Activated effector memory CD4-positive, alpha-beta T cell treated with Interleukin-2 at 50 U/mL for 16 hours (primary cell): ENCODE measurements at regions not wholly inside any gene's neighbourhood (a gene's known extent, or its start where the extent isn't known, plus 50 kb on each side); places are given as distances from the start of the nearest gene placed in this dataset.

Source experiments
- DNase-seq: peaks from one replicate; pipeline ENCODE4 v3.0.0-alpha.2; 2020

DNA sequence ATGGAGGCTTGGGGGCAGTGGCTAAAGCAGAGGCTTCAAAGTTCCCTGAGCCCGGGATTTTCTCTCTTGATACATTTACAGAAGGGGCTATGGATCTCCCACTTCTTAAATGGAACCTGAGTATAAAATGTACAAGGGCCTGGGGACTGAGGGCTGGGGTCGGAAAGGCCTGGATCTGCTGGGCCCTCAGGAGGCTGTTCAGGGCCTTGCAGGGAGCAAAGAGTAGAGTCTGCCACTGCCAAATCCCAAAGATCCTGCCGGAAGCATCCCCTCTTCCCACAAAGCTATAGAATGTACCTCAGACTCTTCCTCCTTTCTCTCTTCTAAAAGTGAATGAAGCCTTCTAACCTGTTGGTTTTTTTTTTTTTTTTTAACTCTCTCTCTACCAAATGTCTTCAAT, 59.8 kb upstream of the ARHGEF3 start:
- DNase-seq = no peak

DNA sequence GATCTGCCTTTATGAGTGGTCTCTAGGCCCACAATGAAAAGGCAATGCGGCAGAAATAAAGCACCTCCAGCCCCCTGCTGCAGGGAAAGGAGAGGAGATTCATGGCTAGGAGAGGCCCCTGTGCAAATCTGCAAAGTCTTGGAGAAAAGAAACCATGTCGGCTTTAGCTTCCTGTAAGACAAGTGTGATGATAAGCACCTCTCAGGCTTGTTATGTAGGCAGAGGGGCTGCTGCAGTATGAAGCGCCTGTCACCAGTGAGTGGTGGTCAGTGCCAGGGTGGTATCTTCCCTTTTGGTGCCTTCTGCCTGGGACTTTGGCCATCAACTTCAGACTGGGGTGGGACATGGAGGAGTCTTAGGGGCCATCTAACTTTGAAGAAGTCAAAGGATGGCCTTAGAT, 59.2 kb upstream of the ARHGEF3 start:
- no peak for DNase-seq

DNA sequence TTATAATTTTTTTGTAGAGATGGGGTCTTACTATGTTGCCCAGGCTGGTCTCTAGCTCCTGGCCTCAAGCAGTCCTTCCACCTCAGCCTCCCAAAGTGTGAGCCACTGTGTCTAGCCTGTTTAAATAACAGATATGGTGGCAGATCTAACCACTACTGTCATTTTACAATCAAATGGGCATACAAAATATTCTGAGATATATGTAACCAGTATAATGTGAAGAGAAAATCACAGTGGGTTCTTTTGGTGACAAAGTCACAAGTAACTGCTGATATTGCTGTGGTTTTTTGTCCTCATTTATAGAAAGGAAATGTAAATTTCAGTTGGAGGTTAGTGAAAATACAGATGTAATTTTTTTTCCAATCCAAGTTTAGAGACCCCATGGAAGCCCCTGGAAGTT, 58.6 kb upstream of the ARHGEF3 start:
- no peak for DNase-seq

DNA sequence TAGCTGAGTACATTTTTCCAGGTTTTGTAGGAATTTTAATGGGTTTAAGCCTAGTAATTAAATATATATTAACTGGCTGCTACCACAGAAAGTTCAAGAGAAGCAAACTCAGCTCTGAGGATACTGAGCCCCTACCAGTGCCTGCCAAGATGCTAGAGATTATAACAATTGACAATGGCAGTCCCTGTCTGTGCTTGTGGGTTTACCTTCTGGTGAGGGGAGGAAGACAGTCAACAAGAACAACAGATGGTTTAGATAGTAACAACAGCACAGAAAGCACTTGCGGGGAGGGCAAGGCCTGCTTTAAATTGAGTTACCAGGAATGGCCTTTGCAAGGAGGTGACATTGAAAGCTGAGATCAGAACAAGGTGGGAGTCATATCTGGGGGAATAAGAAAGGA, 56.6 kb upstream of the ARHGEF3 start:
- no peak for DNase-seq

DNA sequence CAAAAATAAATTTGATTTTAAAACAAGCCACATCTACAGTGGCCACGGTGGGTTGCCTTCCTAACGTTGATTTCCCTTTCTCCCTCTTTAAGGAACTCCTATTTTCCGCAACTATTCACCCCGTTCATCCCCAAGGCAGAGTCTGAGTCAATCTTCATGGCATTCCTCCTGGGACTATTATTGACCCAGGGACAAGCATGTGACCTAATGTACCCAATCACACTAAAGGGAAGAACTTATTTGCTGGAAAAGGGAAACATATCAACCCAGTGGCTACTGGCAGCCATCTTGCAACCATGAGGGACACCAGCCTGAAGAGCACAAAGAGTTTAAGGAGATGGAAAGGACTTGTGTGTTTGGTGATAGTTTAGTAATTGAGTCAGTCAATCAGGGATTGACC, 55.4 kb upstream of the ARHGEF3 start:
- no peak for DNase-seq

DNA sequence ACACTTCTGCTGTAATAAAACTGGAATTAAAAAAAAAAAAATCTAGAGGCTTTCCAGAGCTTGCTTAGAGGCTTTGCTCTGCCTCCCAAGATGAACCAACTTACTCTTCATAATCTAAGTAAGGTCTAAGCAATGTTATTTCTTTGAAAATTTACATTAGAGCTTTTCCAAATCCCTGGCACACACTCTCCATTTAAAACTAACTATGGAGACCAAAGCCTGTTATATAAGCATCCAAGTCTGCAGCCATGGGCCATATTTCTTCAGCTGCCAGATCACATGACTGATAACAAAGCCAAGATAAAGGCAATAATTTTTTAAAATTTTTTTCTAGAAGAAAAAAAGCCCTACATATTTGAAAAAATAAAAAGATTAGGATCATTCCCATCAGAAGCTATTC, 55.0 kb upstream of the ARHGEF3 start:
- no peak for DNase-seq

DNA sequence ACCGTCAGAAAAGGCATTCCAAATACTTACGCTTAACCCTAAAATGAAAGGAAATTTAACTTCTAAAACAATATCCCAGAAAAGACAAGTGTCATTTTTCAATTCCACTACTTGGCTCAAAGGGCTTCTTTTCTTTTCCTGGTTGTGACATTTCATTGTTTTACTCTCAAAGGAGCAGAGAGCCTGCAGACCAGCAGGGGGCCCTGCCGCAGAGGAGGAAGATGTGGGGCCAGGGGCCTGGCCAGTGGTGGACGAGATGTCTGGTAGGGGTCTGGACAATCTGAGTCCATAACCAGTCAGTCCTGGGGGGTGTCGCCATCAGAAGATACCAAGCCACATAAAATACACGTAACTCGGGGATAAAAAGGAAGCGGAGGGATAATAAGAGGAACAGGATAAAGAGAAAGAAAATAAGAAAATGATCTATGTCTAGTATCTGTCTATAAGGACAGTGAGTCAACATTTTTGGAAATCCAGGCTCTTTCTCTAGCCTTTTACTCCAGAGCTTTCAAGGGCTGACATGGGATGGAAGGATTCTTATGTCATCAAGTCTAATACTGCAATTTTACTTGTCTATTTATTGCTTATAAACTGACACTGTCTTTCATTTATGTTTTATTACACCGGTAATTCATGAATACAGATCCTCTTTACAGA, 54.2 kb upstream of the ARHGEF3 start:
- no peak for DNase-seq

DNA sequence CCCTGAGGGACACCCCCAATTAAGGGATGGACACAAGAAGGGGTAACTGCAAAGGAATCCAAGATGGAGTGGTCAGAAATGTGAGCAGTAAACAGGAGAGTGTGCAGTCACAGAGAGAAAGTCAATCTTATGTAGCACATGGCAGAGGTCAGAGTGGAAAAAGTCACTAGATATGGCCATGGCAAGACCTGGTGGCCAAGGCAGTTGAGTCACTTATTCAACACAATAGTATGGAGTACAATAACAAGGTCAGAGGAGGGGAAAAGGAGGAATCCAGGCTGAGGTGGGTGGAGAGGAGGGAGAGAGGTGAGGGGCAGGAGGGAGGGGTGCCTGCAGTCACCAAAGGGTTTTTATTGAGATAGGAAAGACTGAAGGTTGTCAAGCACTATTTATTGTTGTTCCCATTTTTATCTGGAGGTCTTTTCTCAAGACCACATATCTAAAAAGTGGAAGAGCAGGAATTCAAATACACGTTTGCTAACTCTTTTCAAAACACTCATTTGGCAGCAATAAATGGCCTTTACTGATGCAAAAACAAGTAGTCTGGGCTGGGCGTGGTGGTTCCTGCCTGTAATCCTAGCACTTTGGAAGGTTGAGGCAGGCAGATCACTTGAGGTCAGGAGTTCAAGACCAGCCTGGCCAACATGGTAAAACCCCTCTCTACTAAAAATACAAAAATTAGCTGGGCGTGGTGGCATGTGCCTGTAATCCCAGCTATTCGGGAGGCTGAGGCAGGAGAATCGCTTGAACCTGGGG, 53.3 kb upstream of the ARHGEF3 start:
- no peak for DNase-seq

DNA sequence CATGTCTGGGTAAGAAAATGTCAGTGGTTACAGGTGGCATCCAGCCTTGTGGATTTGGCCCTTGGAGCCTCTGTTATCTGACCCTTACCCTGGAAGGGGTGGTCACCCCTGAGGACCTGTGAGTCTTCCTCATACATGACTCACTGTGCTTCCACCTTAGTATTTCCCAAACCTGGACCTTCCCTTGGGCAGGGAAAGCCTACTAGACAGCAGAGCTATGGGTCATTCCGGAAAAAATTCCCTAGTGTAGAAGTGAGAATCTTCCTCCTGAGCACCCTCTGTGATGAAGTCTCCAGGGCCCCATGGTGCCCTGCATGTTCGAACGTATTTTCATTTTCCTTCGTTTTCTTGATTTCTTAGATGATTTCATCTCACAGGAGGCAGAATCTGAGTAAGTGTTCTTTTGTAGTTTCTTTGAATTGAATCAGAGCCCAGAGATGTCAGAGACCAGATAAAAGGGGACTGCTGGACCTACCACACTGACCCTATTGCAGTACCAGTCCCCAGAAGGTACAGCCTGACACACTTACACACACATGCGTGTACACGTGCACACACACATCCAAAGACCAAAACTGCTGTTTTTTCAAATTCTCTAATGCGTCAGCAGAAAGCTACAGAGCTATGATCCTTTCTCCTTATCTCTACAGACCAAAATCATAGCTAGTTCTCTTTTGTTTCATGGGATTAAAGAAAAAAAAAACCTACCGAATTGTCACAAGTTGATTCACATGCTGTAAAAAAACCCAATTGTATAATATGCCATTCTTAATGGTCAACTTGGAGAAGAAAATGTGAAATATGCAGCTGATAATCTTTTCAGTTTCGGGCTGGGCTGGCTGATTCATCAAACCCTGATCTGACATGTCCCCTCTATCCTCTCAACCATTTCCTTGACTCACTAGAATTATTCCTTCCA, 50.5 kb upstream of the ARHGEF3 start:
- DNase-seq = no peak
